PC-9 (cell line): ENCODE measurements at regions not wholly inside any gene's neighbourhood (a gene's known extent, or its start where the extent isn't known, plus 50 kb on each side); places are given as distances from the start of the nearest gene placed in this dataset.
"Not testable (repeated sequence)": the region's sequence is repeated elsewhere in the genome, so short reads cannot be mapped to it uniquely, and the experiment has no call there.

Source experiments
- BruUV-seq: library from RNA; stranded (reverse); fragments of 400-500 nt; replicated peaks from 2 replicates; lab custom pipeline; 2021; lab: Mats Ljungman, UMichigan
- CTCF ChIA-PET: fragments of 300-600 bp; sonication (Branson Sonifier 250); formaldehyde crosslinking; loops from one replicate; lab custom pipeline; 2022; ENCODE audit warnings: antibody characterized with exemption; lab: Charles Lee
- POLR2A ChIA-PET: fragments of 300-600 bp; sonication (Branson Sonifier 250); formaldehyde crosslinking; loops from one replicate; lab custom pipeline; 2022; ENCODE audit warnings: antibody characterized with exemption; ENCODE audit not compliant: unreplicated experiment; lab: Charles Lee
- DNase-seq, 2 experiments: peaks; one replicate each; pipeline versions ENCODE4 v3.0.0 to v3.0.0-alpha.2; 2015 to 2022; ENCODE audit warnings: mixed read lengths in 1 of 2
- H2AFZ ChIP-seq: fragments of 200-600 bp; sonication (generic); 2 replicates; pipeline ENCODE4 v1.8.1; 2017; ENCODE audit warnings: antibody characterized with exemption
- H3F3A ChIP-seq: fragments of 200-600 bp; sonication (generic); 2 replicates; pipeline ENCODE4 v1.8.1; 2017; ENCODE audit warnings: antibody characterized with exemption, mild to moderate bottlenecking, low read depth; ENCODE audit not compliant: insufficient read depth
- H3K27ac ChIP-seq: fragments of 200-600 bp; sonication (generic); 2 replicates; pipeline ENCODE4 v1.6.1; 2016; ENCODE audit warnings: mixed run types
- H3K27me3 ChIP-seq: fragments of 200-600 bp; sonication (generic); 2 replicates; pipeline ENCODE4 v1.6.1; 2016; ENCODE audit warnings: low read depth, mixed run types; ENCODE audit not compliant: insufficient read depth
- H3K36me3 ChIP-seq: fragments of 200-600 bp; sonication (generic); 2 replicates; pipeline ENCODE4 v1.6.1; 2016; ENCODE audit warnings: low read depth, mixed run types
- H3K4me1 ChIP-seq: fragments of 200-600 bp; sonication (generic); replicated peaks from 2 replicates; pipeline ENCODE4 v1.6.1; 2016; ENCODE audit warnings: mixed run types; ENCODE audit not compliant: insufficient read depth
- H3K4me2 ChIP-seq: fragments of 200-600 bp; sonication (generic); 2 replicates; pipeline ENCODE4 v1.6.1; 2017; ENCODE audit warnings: mixed run types
- H3K4me3 ChIP-seq: fragments of 200-600 bp; sonication (generic); 2 replicates; pipeline ENCODE4 v1.6.1; 2016; ENCODE audit warnings: mixed run types
- H3K79me2 ChIP-seq: fragments of 200-600 bp; sonication (generic); 2 replicates; pipeline ENCODE4 v1.6.1; 2017; ENCODE audit warnings: low read depth, mixed run types
- H3K9me2 ChIP-seq: fragments of 200-600 bp; sonication (generic); 2 replicates; pipeline ENCODE4 v1.8.1; 2017; ENCODE audit warnings: mild to moderate bottlenecking; ENCODE audit not compliant: insufficient read depth
- H3K9me3 ChIP-seq: fragments of 200-600 bp; sonication (generic); 2 replicates; pipeline ENCODE4 v1.8.1; 2016; ENCODE audit warnings: low read depth; ENCODE audit not compliant: insufficient read depth
- H4K20me1 ChIP-seq: fragments of 200-600 bp; sonication (generic); 2 replicates; pipeline ENCODE4 v1.8.1; 2017; ENCODE audit not compliant: insufficient read depth
- EZH2 ChIP-seq: fragments of 200-600 bp; sonication (generic); IDR thresholded peaks from 2 replicates; pipeline ENCODE4 v1.8.0; 2017; ENCODE audit warnings: antibody characterized with exemption, low read depth
- intact Hi-C: fragments of 100-400 bp; cut with micrococcal nuclease; formaldehyde crosslinking; loops from one replicate; pipeline ENCODE4 v1.10.0; 2022; ENCODE audit not compliant: unreplicated experiment
- TF ChIP-seq, protein P1 (sequence below): fragments of 200-600 bp; sonication (generic); conservative IDR thresholded peaks from 2 replicates; pipeline ENCODE4 v1.6.1; 2017; ENCODE audit warnings: mixed run types, antibody characterized with exemption, mild to moderate bottlenecking, moderate library complexity

- TF ChIP-seq EZH2: no peak
- TF ChIP-seq, protein P1, sequence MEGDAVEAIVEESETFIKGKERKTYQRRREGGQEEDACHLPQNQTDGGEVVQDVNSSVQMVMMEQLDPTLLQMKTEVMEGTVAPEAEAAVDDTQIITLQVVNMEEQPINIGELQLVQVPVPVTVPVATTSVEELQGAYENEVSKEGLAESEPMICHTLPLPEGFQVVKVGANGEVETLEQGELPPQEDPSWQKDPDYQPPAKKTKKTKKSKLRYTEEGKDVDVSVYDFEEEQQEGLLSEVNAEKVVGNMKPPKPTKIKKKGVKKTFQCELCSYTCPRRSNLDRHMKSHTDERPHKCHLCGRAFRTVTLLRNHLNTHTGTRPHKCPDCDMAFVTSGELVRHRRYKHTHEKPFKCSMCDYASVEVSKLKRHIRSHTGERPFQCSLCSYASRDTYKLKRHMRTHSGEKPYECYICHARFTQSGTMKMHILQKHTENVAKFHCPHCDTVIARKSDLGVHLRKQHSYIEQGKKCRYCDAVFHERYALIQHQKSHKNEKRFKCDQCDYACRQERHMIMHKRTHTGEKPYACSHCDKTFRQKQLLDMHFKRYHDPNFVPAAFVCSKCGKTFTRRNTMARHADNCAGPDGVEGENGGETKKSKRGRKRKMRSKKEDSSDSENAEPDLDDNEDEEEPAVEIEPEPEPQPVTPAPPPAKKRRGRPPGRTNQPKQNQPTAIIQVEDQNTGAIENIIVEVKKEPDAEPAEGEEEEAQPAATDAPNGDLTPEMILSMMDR: no peak
- no peaks in the 10 kb centered on the region for H3F3A ChIP-seq
- H3K9me2 ChIP-seq: no peaks in the 10 kb centered on the region
- H2AFZ ChIP-seq: no peak overlapping the region
- H3K4me3 ChIP-seq: no peak overlapping the region
- no peaks in the 10 kb centered on the region for H3K79me2 ChIP-seq
- ChIA-PET POLR2A (no interaction called here), CTCF (no interaction called here)
- H3K4me2 ChIP-seq: no peak overlapping the region
- BruUV-seq: no TSS peak
- H3K4me1 ChIP-seq: no peaks in the 10 kb centered on the region
- no peak overlapping the region for H3K27ac ChIP-seq
- no peaks in the 10 kb centered on the region for H3K27me3 ChIP-seq
- H3K36me3 ChIP-seq: no peaks in the 10 kb centered on the region
- no peaks in the 10 kb centered on the region for H3K9me3 ChIP-seq
- intact Hi-C loops: no loop called here
- H4K20me1 ChIP-seq: no peaks in the 10 kb centered on the region
- DNase-seq: no peak
These were observed 51.0 kb upstream of the IRX5 start for GRCh38 chr16:54879681-54880080.

- no TSS peak for BruUV-seq
- Histone ChIP-seq H3K27ac (no peak overlapping the region), H3K4me3 (no peak overlapping the region), H3K36me3 (no peaks in the 10 kb centered on the region), H3K9me2 (no peaks in the 10 kb centered on the region), H3K27me3 (no peaks in the 10 kb centered on the region), H3K9me3 (no peaks in the 10 kb centered on the region), H3K79me2 (no peaks in the 10 kb centered on the region), H2AFZ (no peak overlapping the region), H3K4me1 (no peaks in the 10 kb centered on the region), H3F3A (no peaks in the 10 kb centered on the region), H4K20me1 (no peaks in the 10 kb centered on the region), H3K4me2 (no peak overlapping the region)
- DNase-seq: no peak
- no peak for TF ChIP-seq EZH2
- TF ChIP-seq, protein P1: no peak
- intact Hi-C loops: no loop called here
- ChIA-PET CTCF (no interaction called here), POLR2A (no interaction called here)
These were observed 52.4 kb upstream of the IRX5 start for GRCh38 chr16:54878301-54878700.

DNA sequence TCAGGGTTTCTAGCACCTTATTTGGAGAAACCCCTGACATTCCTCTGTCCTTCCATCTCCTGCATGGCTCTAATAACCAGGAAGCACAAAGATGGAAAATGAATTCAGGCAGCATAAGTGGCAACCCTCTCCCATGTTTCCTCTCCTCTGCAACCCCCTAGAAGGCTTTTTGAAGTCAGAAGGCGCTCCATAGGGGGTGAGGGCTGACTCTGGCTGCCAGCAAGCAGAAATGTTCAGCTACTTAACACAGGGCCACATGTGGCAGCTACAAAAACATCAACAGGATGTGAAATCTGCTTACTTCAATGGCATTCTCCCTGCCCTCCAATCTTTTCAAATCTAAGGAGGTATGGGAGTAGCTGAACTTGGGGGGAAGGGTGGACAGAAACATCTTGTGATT lies 55.2 kb upstream of the IRX5 start:
- Histone ChIP-seq H3K9me3 (no peaks in the 10 kb centered on the region), H3K4me1 (no peaks in the 10 kb centered on the region)
- intact Hi-C loops: no loop called here

GRCh38 chr16:54873716-54874373 lies 56.8 kb upstream of the IRX5 start:
- BruUV-seq: not testable (repeated sequence)

More for the DNA sequence above, 55.2 kb upstream of the IRX5 start:
- H3K4me3 ChIP-seq: no peak overlapping the region
- H3K79me2 ChIP-seq: no peaks in the 10 kb centered on the region
- no peak for DNase-seq
- no peaks in the 10 kb centered on the region for H3K27me3 ChIP-seq
- POLR2A ChIA-PET: no interaction called here
- H3K36me3 ChIP-seq: no peaks in the 10 kb centered on the region
- BruUV-seq: no TSS peak
- CTCF ChIA-PET: no interaction called here
- no peak for TF ChIP-seq EZH2
- TF ChIP-seq, protein P1: no peak
- no peaks in the 10 kb centered on the region for H4K20me1 ChIP-seq
- no peaks in the 10 kb centered on the region for H3K9me2 ChIP-seq
- H3K4me2 ChIP-seq: no peak overlapping the region
- no peaks in the 10 kb centered on the region for H3F3A ChIP-seq
- no peak overlapping the region for H3K27ac ChIP-seq
- H2AFZ ChIP-seq: no peak overlapping the region

More at GRCh38 chr16:54873716-54874373, 56.8 kb upstream of the IRX5 start:
- H3K36me3 ChIP-seq, H3K27me3 ChIP-seq, DNase-seq, H3K4me2 ChIP-seq, H3K9me2 ChIP-seq, H3K4me1 ChIP-seq, H3F3A ChIP-seq, CTCF ChIA-PET, H4K20me1 ChIP-seq, H2AFZ ChIP-seq, H3K79me2 ChIP-seq, intact Hi-C loops, POLR2A ChIA-PET, H3K27ac ChIP-seq, H3K4me3 ChIP-seq, H3K9me3 ChIP-seq: not testable (repeated sequence)
